Activated CD4-positive, alpha-beta memory T cell treated with anti-CD3 and anti-CD28 coated beads for 36 hours (primary cell): ENCODE measurements at regions not wholly inside any gene's neighbourhood (a gene's known extent, or its start where the extent isn't known, plus 50 kb on each side); places are given as distances from the start of the nearest gene placed in this dataset.

Experiments
- CTCF ChIA-PET: fragments of 350-600 bp; sonication (Branson Sonifier 250); formaldehyde crosslinking; loops from one replicate; lab custom pipeline; 2021; ENCODE audit warnings: antibody characterized with exemption, inconsistent platforms; lab: Charles Lee
- POLR2A ChIA-PET: fragments of 350-600 bp; sonication (Branson Sonifier 250); formaldehyde crosslinking; loops from one replicate; lab custom pipeline; 2021; ENCODE audit warnings: antibody characterized with exemption; lab: Charles Lee
- DNase-seq: peaks from one replicate; pipeline ENCODE4 v3.0.0-alpha.2; 2020
- H3K27ac Mint-ChIP-seq: one replicate; pipeline ENCODE4 v1.8.0; 2021; ENCODE audit warnings: mixed read lengths
- H3K27me3 Mint-ChIP-seq: one replicate; pipeline ENCODE4 v1.8.0; 2021; ENCODE audit warnings: mixed read lengths
- H3K36me3 Mint-ChIP-seq: one replicate; pipeline ENCODE4 v1.8.0; 2021; ENCODE audit warnings: mixed read lengths
- H3K4me1 Mint-ChIP-seq: one replicate; pipeline ENCODE4 v1.8.0; 2021; ENCODE audit warnings: low read depth, mixed read lengths
- H3K4me3 Mint-ChIP-seq: one replicate; pipeline ENCODE4 v1.8.0; 2021; ENCODE audit warnings: mild to moderate bottlenecking, mixed read lengths
- H3K9me3 Mint-ChIP-seq: one replicate; pipeline ENCODE4 v1.8.0; 2021; ENCODE audit warnings: mixed read lengths
- intact Hi-C: fragments of 100-400 bp; cut with micrococcal nuclease; formaldehyde crosslinking; loops from one replicate; pipeline ENCODE4 v1.15.1; 2023

DNA sequence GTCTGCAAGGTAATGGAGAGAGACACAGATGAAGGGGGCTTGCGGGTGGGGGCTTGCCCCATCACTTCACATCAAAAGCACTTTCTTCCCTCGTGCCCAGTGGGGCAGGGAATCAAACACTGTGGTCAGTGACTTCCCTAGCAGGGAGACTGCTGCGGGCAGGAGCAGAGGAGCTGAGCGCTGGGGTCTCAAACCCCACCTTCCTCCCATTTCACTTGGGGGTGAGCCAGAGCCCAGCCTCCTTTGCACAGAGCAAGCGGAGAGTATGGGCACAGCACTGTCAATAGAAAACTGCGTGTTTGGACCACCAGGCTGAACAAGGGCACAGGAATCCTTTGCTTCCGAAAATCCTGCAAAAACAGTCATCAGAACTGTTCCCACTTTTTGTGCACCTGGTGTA lies 355.8 kb upstream of the MKI67 start:
- DNase-seq: no peak
- Mint-ChIP-seq H3K9me3 (no peaks in the 10 kb centered on the region), H3K4me3 (no peak overlapping the region), H3K27ac (no peak overlapping the region), H3K36me3 (no peaks in the 10 kb centered on the region), H3K27me3 (no peaks in the 10 kb centered on the region), H3K4me1 (no peaks in the 10 kb centered on the region)
- ChIA-PET POLR2A (no interaction called here), CTCF (no interaction called here)
- intact Hi-C loops: no loop called here

DNA sequence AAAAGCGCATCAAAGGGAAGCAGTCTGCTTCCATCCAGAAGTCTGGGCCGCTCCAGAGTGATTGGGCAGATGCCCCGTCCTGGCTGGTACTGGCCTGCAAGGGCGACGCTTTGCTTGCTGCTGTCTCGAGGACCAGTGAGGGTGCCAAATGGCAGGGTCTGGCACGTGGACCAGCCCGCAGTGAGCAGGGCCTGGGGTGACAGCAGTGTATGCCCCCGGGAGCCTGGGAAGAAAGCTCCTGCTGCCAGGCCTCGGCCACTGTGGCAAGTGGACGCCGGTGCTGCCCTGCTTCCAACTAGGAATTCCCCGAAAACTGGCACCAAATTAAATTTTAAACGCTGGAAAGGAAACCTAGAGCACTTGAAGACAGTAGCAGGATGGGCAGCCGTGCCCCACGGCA lies 357.0 kb upstream of the MKI67 start:
- Mint-ChIP-seq H3K27ac (no peak overlapping the region), H3K27me3 (no peaks in the 10 kb centered on the region), H3K4me3 (no peak overlapping the region), H3K36me3 (no peaks in the 10 kb centered on the region), H3K9me3 (no peaks in the 10 kb centered on the region), H3K4me1 (no peaks in the 10 kb centered on the region)
- CTCF ChIA-PET: no interaction called here
- DNase-seq: no peak
- intact Hi-C loops: no loop called here
- POLR2A ChIA-PET: interaction anchor here (0.6 kb wide), 1 partner anchor 1473 kb away, joined by 3 read pairs; no protein-coding TSS in a partner anchor

DNA sequence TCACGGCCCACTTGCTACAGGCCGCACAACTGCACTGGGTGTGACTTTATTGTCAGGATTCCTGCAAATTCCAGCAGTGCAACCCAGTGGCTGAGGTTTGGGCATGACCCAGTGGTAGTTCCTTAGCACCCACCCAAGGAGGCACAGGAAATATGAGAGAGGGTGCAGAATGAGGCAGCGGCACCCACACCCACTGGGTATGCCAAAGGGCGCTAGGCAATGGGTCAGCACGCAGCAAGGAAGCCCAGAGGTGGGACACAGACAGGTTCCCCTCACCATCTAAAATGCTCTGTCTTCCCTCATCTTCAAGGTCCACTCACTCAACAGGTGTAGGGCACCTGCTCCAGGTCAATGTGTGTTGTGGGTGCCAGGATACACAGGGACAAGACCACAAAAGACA lies 357.8 kb upstream of the MKI67 start:
- Mint-ChIP-seq H3K36me3 (no peaks in the 10 kb centered on the region), H3K27ac (no peak overlapping the region), H3K27me3 (no peaks in the 10 kb centered on the region), H3K4me1 (no peaks in the 10 kb centered on the region), H3K4me3 (no peak overlapping the region), H3K9me3 (no peaks in the 10 kb centered on the region)
- intact Hi-C loops: no loop called here
- DNase-seq: no peak
- POLR2A ChIA-PET: no interaction called here
- CTCF ChIA-PET: no interaction called here

DNA sequence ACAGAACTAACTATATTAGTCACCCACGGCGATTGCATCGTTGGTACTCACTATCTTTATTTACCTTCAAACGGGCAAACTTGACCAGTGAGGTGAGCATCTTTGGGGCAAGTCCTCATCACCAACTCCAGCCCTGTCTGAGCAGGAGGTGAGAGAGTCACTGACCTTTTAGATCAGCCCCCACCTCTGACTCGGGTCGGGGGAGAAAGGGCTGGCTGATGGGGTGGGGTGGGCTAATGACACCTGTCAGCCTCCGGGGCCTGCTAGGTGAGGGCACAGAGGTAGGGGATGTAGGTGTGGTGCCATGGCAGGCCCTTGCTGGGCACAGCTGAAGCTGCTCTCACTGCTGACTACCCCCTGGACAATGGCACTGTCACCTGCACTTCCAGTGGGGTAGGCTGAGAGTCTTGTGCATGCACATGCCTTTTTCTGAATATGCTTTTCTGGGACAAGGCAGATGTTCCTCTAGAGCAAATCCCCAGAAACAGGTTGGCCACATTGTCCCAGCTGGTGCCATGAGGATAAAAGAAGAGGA lies 359.5 kb upstream of the MKI67 start:
- CTCF ChIA-PET: no interaction called here
- intact Hi-C loops: no loop called here
- H3K4me1 Mint-ChIP-seq: no peaks in the 10 kb centered on the region
- H3K9me3 Mint-ChIP-seq: no peaks in the 10 kb centered on the region
- H3K27me3 Mint-ChIP-seq: no peaks in the 10 kb centered on the region
- no peak overlapping the region for H3K4me3 Mint-ChIP-seq
- POLR2A ChIA-PET: no interaction called here
- no peak for DNase-seq
- H3K36me3 Mint-ChIP-seq: no peaks in the 10 kb centered on the region
- no peak overlapping the region for H3K27ac Mint-ChIP-seq

DNA sequence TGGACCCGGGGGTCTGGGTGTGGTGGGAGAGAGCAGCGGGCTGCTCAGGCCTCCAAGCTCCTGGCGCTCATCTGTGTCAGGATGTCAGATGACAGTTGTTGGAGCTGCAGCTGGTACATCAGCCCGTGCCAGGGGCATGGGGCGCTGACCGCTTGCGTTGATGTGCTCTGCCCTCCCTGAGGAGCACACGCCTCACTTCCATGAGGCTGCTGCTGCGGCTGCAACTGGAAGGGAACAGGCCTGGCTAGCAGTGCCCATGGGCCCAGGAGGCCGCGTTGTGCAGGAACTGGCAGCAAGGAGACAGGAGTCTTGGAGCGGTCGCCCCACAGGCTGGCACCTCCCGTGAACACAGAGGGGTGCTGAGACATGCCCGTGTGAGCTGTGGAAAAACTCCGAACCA lies 361.3 kb upstream of the MKI67 start:
- intact Hi-C loops: no loop called here
- Mint-ChIP-seq H3K27me3 (no peaks in the 10 kb centered on the region), H3K27ac (no peak overlapping the region), H3K36me3 (no peaks in the 10 kb centered on the region), H3K4me3 (no peak overlapping the region), H3K9me3 (no peaks in the 10 kb centered on the region), H3K4me1 (no peaks in the 10 kb centered on the region)
- DNase-seq: no peak
- CTCF ChIA-PET: no interaction called here
- POLR2A ChIA-PET: no interaction called here

DNA sequence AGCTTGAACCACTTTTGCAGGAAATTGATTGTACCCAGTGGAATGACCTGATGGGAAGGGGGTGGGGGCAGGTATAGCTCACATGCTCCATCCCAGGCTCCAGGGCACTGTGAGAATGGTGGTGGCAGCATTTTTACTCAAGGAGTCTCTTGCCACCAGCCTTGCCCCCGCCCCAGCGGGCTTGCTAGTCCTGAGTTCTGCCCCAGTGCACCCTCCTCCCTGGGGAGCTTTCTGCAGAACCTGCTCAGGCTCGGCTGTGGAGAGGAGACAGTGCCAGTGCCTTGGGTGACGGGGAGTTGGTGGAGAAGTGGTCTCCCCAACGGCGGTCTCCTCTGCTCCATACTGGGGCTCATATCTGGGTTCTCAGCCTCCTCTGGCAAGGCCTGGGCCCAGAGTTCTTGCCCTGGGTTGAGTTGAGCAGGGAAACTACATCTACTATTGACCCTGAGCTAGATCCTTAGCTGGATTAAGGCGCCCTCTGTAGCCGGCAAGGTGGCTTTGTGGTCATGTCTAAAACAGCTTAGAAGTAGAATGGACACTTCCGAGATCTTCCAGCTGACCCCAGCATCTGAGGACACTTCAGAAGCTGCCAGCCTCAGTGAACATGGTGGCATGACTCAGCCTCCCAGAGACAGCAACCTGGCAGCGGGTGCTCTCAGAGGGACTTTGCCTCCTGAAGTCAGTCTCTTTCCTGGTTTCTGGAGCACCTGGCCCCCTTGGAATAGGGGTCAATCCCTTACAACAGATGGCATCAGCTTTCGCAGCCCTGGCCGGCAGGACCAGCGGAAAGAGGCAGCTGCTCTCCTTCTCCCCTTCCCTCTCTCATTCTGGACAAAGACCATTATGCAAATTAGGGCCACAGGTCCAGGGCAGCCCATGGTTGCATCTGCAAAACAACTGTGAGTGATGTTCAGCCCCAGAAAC lies 363.4 kb upstream of the MKI67 start:
- CTCF ChIA-PET: no interaction called here
- no peak for DNase-seq
- H3K36me3 Mint-ChIP-seq: no peaks in the 10 kb centered on the region
- intact Hi-C loops: no loop called here
- H3K4me3 Mint-ChIP-seq: no peak overlapping the region
- POLR2A ChIA-PET: no interaction called here
- no peaks in the 10 kb centered on the region for H3K4me1 Mint-ChIP-seq
- H3K27me3 Mint-ChIP-seq: no peaks in the 10 kb centered on the region
- H3K9me3 Mint-ChIP-seq: no peaks in the 10 kb centered on the region
- no peak overlapping the region for H3K27ac Mint-ChIP-seq

DNA sequence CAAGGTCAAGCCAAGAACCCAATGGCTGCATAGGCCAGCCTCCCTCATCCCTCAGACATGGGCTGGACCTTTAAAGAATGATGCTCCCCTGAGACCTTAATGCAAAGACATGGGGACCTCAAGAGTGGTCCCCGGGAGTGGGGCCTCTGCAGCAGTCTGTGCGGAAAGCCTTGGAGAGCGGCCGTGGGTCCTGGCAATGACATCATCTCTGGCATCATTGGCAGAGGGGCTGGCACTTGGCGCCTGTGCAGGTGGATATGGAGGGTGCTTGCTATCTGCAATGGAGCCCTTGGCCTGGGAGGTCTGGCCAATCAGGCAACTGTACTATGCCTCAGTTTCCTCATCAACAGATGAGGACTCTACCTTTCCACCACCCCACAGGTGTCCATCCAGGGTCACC lies 365.5 kb upstream of the MKI67 start:
- intact Hi-C loops: no loop called here
- Mint-ChIP-seq H3K4me1 (no peaks in the 10 kb centered on the region), H3K27me3 (no peaks in the 10 kb centered on the region), H3K27ac (no peak overlapping the region), H3K9me3 (no peaks in the 10 kb centered on the region), H3K4me3 (no peak overlapping the region), H3K36me3 (no peaks in the 10 kb centered on the region)
- ChIA-PET CTCF (no interaction called here), POLR2A (no interaction called here)
- DNase-seq: no peak

DNA sequence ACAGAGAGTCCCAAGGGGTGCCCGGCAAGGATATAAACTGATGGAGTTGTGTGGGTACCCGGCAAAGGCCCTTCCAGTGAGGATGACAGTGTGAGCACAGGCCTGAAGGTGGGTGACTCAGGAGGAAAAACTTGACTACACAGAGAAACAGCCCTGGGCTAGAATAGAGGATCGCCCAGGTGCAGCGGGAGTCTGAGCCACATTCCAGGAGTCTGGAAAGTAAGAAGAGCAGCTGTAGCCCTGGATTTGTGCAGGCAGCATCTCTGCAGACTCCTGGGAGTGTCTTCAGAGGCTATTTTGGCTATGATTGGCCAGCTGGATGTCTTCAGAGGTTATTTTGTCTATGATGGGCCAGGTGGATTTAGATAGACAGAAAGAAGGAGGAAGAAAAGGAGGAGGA lies 367.6 kb upstream of the MKI67 start:
- intact Hi-C loops: no loop called here
- CTCF ChIA-PET: no interaction called here
- Mint-ChIP-seq H3K27me3 (no peaks in the 10 kb centered on the region), H3K4me3 (no peak overlapping the region), H3K27ac (no peak overlapping the region), H3K4me1 (no peaks in the 10 kb centered on the region), H3K36me3 (no peaks in the 10 kb centered on the region), H3K9me3 (no peaks in the 10 kb centered on the region)
- DNase-seq: no peak
- POLR2A ChIA-PET: no interaction called here

DNA sequence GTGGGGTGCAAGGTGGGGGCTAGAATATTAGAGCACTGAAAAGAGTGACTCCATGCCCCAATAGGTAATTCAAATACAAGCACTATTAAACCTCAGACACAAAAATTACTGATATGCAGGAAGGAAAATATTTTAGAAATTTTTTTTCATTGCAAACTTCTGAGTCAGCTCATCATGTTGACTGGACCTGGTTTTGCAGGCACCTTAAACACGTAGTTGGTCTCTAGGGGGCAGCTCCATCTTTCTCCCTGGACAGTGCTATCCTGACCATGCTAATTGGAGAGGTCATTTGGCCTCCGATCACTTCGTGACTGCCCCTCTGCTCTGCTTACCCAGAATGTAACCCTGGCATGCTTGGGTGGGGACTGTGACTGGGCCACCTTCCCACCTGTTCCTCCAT lies 368.4 kb upstream of the MKI67 start:
- no peak for DNase-seq
- no peaks in the 10 kb centered on the region for H3K4me1 Mint-ChIP-seq
- ChIA-PET CTCF (no interaction called here), POLR2A (no interaction called here)
- H3K36me3 Mint-ChIP-seq: no peaks in the 10 kb centered on the region
- no peaks in the 10 kb centered on the region for H3K9me3 Mint-ChIP-seq
- intact Hi-C loops: no loop called here
- H3K27ac Mint-ChIP-seq: no peak overlapping the region
- no peaks in the 10 kb centered on the region for H3K27me3 Mint-ChIP-seq
- no peak overlapping the region for H3K4me3 Mint-ChIP-seq

DNA sequence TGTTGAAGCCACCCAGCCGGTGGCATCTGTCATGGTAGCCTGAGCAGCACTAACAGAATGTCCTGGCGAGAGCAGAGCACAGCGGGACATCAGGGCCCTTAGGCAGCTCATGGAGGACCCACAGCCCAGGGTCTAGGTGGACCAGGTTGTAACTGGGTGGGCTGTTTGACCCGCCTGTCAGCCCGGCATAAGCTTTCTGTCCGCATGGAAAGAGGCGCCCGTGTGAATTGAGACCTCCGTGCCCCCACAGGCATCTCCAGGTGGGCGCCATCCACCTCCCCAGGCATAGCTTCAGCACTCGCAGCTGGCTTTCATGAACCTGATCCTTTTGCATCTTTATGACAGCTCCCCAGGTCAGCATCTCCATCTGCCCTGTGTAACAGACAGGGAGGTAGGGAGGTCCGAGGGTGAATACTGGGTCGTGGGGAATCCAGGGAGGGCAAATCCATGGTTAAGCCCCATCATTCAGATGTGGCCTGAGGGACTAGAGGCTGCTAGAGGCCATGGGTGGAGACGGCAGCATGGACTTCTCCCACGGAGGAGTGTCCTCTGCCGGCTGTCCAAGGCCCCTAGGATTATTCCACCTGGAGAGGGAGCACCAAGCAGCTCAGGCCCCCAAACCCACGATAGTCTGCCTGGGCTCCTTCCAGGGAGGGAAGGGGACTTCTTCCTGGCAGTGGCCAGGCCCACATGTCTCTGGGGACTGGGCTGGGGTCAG lies 371.6 kb upstream of the MKI67 start:
- CTCF ChIA-PET: no interaction called here
- Mint-ChIP-seq H3K36me3 (no peaks in the 10 kb centered on the region), H3K27ac (no peak overlapping the region), H3K9me3 (no peaks in the 10 kb centered on the region), H3K4me1 (no peaks in the 10 kb centered on the region), H3K27me3 (no peaks in the 10 kb centered on the region), H3K4me3 (no peak overlapping the region)
- POLR2A ChIA-PET: no interaction called here
- intact Hi-C loops: no loop called here
- DNase-seq: no peak

DNA sequence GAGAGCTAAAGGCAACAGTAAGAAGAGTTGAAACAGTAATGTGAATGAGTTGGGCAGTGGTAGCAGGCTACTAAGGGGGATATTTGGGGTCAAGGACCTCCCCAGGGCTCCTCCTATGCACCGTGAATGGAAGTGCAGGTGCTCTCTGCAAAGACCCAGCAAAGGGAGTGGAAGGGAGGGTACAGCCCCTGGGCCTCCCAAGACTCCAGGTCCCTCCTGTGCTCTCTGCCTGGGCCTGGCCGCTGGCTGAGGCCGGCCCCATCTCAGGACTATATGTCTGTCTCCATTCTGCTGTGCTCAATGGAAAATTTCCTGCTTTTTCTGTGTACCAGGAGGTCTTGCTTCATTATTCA lies 372.1 kb upstream of the MKI67 start:
- intact Hi-C loops: no loop called here
- Mint-ChIP-seq H3K9me3 (no peaks in the 10 kb centered on the region), H3K27me3 (no peaks in the 10 kb centered on the region), H3K36me3 (no peaks in the 10 kb centered on the region), H3K4me3 (no peak overlapping the region), H3K4me1 (no peaks in the 10 kb centered on the region), H3K27ac (no peak overlapping the region)
- POLR2A ChIA-PET: no interaction called here
- CTCF ChIA-PET: no interaction called here
- no peak for DNase-seq

DNA sequence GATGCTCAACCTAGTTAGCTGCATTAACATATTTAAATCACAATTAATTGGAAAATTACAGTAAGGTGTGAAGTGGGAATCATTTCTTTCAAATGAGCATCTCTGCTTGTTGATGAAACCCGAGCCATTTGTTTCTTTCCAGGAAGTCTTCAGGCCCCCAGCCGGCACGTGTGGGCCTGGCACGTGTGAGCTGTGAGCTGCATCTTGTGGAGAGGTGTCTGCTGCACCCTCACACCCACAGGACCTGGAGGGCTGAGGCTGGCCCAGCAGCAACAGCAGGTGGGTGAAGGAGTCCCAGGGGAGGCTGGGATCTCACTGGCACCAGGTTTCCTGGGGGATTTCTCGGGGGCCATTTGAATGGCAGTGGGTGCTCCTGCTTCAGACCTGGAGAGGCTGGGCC lies 372.5 kb upstream of the MKI67 start:
- Mint-ChIP-seq H3K27ac (no peak overlapping the region), H3K36me3 (no peaks in the 10 kb centered on the region), H3K4me1 (no peaks in the 10 kb centered on the region), H3K9me3 (no peaks in the 10 kb centered on the region), H3K27me3 (no peaks in the 10 kb centered on the region), H3K4me3 (no peak overlapping the region)
- ChIA-PET CTCF (no interaction called here), POLR2A (no interaction called here)
- DNase-seq: no peak
- intact Hi-C loops: no loop called here

DNA sequence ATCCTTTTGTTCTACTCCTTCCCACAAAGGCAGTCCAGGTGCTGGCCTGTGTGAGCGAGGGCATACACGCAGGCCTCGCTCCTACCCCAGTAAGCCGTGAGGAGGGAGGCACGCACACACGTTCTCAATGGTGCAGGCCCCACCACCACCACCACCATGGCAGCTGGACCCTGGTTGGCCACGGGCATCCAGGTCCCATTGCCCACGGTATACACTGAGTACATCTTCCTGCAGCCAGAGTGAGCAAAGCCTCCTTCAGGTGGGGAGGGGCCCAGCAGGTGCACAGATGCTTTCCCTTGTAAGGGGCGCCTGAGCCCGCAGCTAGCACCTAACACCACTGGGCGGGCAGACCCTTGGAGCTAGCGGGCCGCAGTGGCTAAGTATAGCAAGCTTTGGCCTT lies 373.3 kb upstream of the MKI67 start:
- Mint-ChIP-seq H3K27ac (no peak overlapping the region), H3K9me3 (no peaks in the 10 kb centered on the region), H3K36me3 (no peaks in the 10 kb centered on the region), H3K4me1 (no peaks in the 10 kb centered on the region), H3K27me3 (no peaks in the 10 kb centered on the region), H3K4me3 (no peak overlapping the region)
- ChIA-PET CTCF (no interaction called here), POLR2A (no interaction called here)
- no peak for DNase-seq
- intact Hi-C loops: no loop called here
